Neural progenitor cell (in vitro differentiated cells): ENCODE measurements at regions not wholly inside any gene's neighbourhood (a gene's known extent, or its start where the extent isn't known, plus 50 kb on each side); places are given as distances from the start of the nearest gene placed in this dataset.

Source experiments
- DNase-seq: peaks from one replicate; pipeline ENCODE4 v3.0.0-alpha.2; 2016; ENCODE audit warnings: low spot score
- H2AFZ ChIP-seq: fragments of 200-600 bp; sonication (generic); replicated peaks from 2 replicates; pipeline ENCODE4 v1.6.1; 2016; ENCODE audit warnings: antibody characterized with exemption
- H3F3A ChIP-seq: fragments of 200-600 bp; sonication (generic); 2 replicates; pipeline ENCODE4 v1.6.1; 2016; ENCODE audit warnings: antibody characterized with exemption, low read depth
- H3K27ac ChIP-seq: fragments of 200-600 bp; sonication (generic); 2 replicates; pipeline ENCODE4 v1.5.1; 2016; ENCODE audit warnings: mild to moderate bottlenecking
- H3K27me3 ChIP-seq: fragments of 200-600 bp; sonication (generic); 2 replicates; pipeline ENCODE4 v1.6.1; 2016; ENCODE audit warnings: mild to moderate bottlenecking, moderate library complexity
- H3K36me3 ChIP-seq: fragments of 200-600 bp; sonication (generic); 2 replicates; pipeline ENCODE4 v1.5.1; 2016
- H3K4me1 ChIP-seq: fragments of 200-600 bp; sonication (generic); 2 replicates; pipeline ENCODE4 v1.6.1; 2016; ENCODE audit warnings: mixed run types
- H3K4me2 ChIP-seq: fragments of 200-600 bp; sonication (generic); 2 replicates; pipeline ENCODE4 v1.6.1; 2016
- H3K4me3 ChIP-seq: fragments of 200-600 bp; sonication (generic); 2 replicates; pipeline ENCODE4 v1.5.1; 2016
- H3K79me2 ChIP-seq: fragments of 200-600 bp; sonication (generic); 2 replicates; pipeline ENCODE4 v1.6.1; 2016; ENCODE audit warnings: low read depth
- H3K9ac ChIP-seq: fragments of 200-600 bp; sonication (generic); 2 replicates; pipeline ENCODE4 v1.6.1; 2016
- H3K9me3 ChIP-seq: fragments of 200-600 bp; sonication (generic); 2 replicates; pipeline ENCODE4 v1.5.1; 2016; ENCODE audit warnings: low read depth
- H4K20me1 ChIP-seq: fragments of 200-600 bp; sonication (generic); 2 replicates; pipeline ENCODE4 v1.6.1; 2016; ENCODE audit warnings: low read depth
- H3K27ac Mint-ChIP-seq: 3 replicates; pipeline ENCODE4 v1.8.0; 2021; ENCODE audit warnings: mixed read lengths
- H3K27me3 Mint-ChIP-seq: 2 replicates; pipeline ENCODE4 v1.8.0; 2022; ENCODE audit warnings: low read depth, mild to moderate bottlenecking, inconsistent platforms, moderate library complexity, mixed read lengths; ENCODE audit not compliant: insufficient read depth
- H3K36me3 Mint-ChIP-seq: 3 replicates; pipeline ENCODE4 v1.8.0; 2021; ENCODE audit warnings: mixed read lengths
- H3K4me1 Mint-ChIP-seq: 3 replicates; pipeline ENCODE4 v1.8.0; 2021; ENCODE audit warnings: mixed read lengths
- H3K4me3 Mint-ChIP-seq: 3 replicates; pipeline ENCODE4 v1.8.0; 2021; ENCODE audit warnings: mild to moderate bottlenecking, moderate library complexity, mixed read lengths
- H3K9me3 Mint-ChIP-seq: 3 replicates; pipeline ENCODE4 v1.8.0; 2020; ENCODE audit warnings: mixed read lengths
- CTCF ChIP-seq: fragments of 200-600 bp; sonication (generic); IDR thresholded peaks from 2 replicates; pipeline ENCODE4 v1.5.1; 2017; ENCODE audit warnings: antibody characterized with exemption, mild to moderate bottlenecking
- EZH2 ChIP-seq: fragments of 200-600 bp; sonication (generic); IDR thresholded peaks from 2 replicates; pipeline ENCODE4 v1.6.1; 2017; ENCODE audit warnings: antibody characterized with exemption, mild to moderate bottlenecking, moderate library complexity
- EZH2phosphoT487 ChIP-seq: fragments of 200-600 bp; sonication (generic); IDR thresholded peaks from 2 replicates; pipeline ENCODE4 v1.6.1; 2017; ENCODE audit warnings: antibody characterized with exemption

GRCh38 chr16:76824791-76825190 lies 366.2 kb upstream of the MON1B start:
- TF ChIP-seq CTCF, result no peak
- TF ChIP-seq EZH2phosphoT487, result no peak
- TF ChIP-seq EZH2, result no peak
- no peak overlapping the region for H3K9ac ChIP-seq
- H3K36me3 ChIP-seq, result no peaks in the 10 kb centered on the region
- H3F3A ChIP-seq, result no peaks in the 10 kb centered on the region
- no peaks in the 10 kb centered on the region for H3K4me1 Mint-ChIP-seq
- H3K4me3 Mint-ChIP-seq, result no peak overlapping the region
- H3K36me3 Mint-ChIP-seq, result no peaks in the 10 kb centered on the region
- H3K27ac ChIP-seq, result no peak overlapping the region
- H3K4me1 ChIP-seq, result no peaks in the 10 kb centered on the region
- H3K9me3 ChIP-seq, result no peaks in the 10 kb centered on the region
- H3K9me3 Mint-ChIP-seq, result no peaks in the 10 kb centered on the region
- H2AFZ ChIP-seq, result no peak overlapping the region
- no peak overlapping the region for H3K27ac Mint-ChIP-seq
- no peak overlapping the region for H3K4me2 ChIP-seq
- H3K4me3 ChIP-seq, result no peak overlapping the region
- no peaks in the 10 kb centered on the region for H3K27me3 ChIP-seq
- H3K27me3 Mint-ChIP-seq, result peaks cover 2% of the 10 kb centered on the region
- no peaks in the 10 kb centered on the region for H3K79me2 ChIP-seq
- H4K20me1 ChIP-seq, result no peaks in the 10 kb centered on the region
- no peak for DNase-seq

GRCh38 chr16:76835339-76835738 lies 355.7 kb upstream of the MON1B start:
- no peaks in the 10 kb centered on the region for H4K20me1 ChIP-seq
- H3K4me3 ChIP-seq, result no peak overlapping the region
- TF ChIP-seq CTCF, result no peak
- TF ChIP-seq EZH2, result no peak
- no peak for TF ChIP-seq EZH2phosphoT487
- no peaks in the 10 kb centered on the region for H3K79me2 ChIP-seq
- H3K9ac ChIP-seq, result no peak overlapping the region
- H3K9me3 ChIP-seq, result no peaks in the 10 kb centered on the region
- no peaks in the 10 kb centered on the region for H3K36me3 ChIP-seq
- no peak overlapping the region for H3K4me2 ChIP-seq
- no peaks in the 10 kb centered on the region for H3F3A ChIP-seq
- no peak overlapping the region for H2AFZ ChIP-seq
- no peak overlapping the region for H3K27ac ChIP-seq
- no peak overlapping the region for H3K27ac Mint-ChIP-seq
- H3K27me3 Mint-ChIP-seq, result peaks cover 3% of the 10 kb centered on the region
- H3K4me3 Mint-ChIP-seq, result no peak overlapping the region
- H3K36me3 Mint-ChIP-seq, result no peaks in the 10 kb centered on the region
- H3K4me1 Mint-ChIP-seq, result no peaks in the 10 kb centered on the region
- no peaks in the 10 kb centered on the region for H3K9me3 Mint-ChIP-seq
- DNase-seq, result no peak
- H3K27me3 ChIP-seq, result no peaks in the 10 kb centered on the region
- no peaks in the 10 kb centered on the region for H3K4me1 ChIP-seq

GRCh38 chr16:76835779-76836300 lies 355.1 kb upstream of the MON1B start:
- Mint-ChIP-seq H3K9me3 (no peaks in the 10 kb centered on the region), H3K4me3 (no peak overlapping the region), H3K27me3 (peaks cover 3% of the 10 kb centered on the region), H3K27ac (no peak overlapping the region), H3K36me3 (no peaks in the 10 kb centered on the region), H3K4me1 (no peaks in the 10 kb centered on the region)
- Histone ChIP-seq H3K27ac (no peak overlapping the region), H3K4me3 (no peak overlapping the region), H2AFZ (no peak overlapping the region), H3F3A (no peaks in the 10 kb centered on the region), H3K79me2 (no peaks in the 10 kb centered on the region), H3K4me2 (no peak overlapping the region), H3K4me1 (no peaks in the 10 kb centered on the region), H3K9me3 (no peaks in the 10 kb centered on the region), H4K20me1 (no peaks in the 10 kb centered on the region), H3K27me3 (no peaks in the 10 kb centered on the region), H3K36me3 (no peaks in the 10 kb centered on the region), H3K9ac (no peak overlapping the region)
- DNase-seq, result no peak
- no peak for TF ChIP-seq EZH2
- TF ChIP-seq EZH2phosphoT487, result no peak
- no peak for TF ChIP-seq CTCF
